ENCODE measurements at regions not wholly inside any gene's neighbourhood (a gene's known extent, or its start where the extent isn't known, plus 50 kb on each side); places are given as distances from the start of the nearest gene placed in this dataset.

GRCh38 chr5:6222121-6222520, 156.2 kb downstream of the MED10 start:
- H3K27me3 ChIP-seq (ENCODE audit: control insufficient read depth, insufficient read depth, low read length), result no peaks in the 10 kb centered on the region
- no peak for DNase-seq (ENCODE audit: low read depth)
- H3K36me3 ChIP-seq (ENCODE audit: control insufficient read depth, insufficient read depth, low read length), result no peaks in the 10 kb centered on the region
- TF ChIP-seq CTCF (IDR thresholded peaks at IDR 0.05; ENCODE audit: insufficient read depth, low read length, poor library complexity, severe bottlenecking), result no peak
- H3K4me3 ChIP-seq (ENCODE audit: low read depth, low read length), result no peak overlapping the region

- no peak overlapping the region for H3K4me3 ChIP-seq (ENCODE audit: low read depth, low read length)
- no peak for DNase-seq (ENCODE audit: low read depth)
- no peaks in the 10 kb centered on the region for H3K27me3 ChIP-seq (ENCODE audit: control insufficient read depth, insufficient read depth, low read length)
- no peak for TF ChIP-seq CTCF (IDR thresholded peaks at IDR 0.05; ENCODE audit: insufficient read depth, low read length, poor library complexity, severe bottlenecking)
- no peaks in the 10 kb centered on the region for H3K36me3 ChIP-seq (ENCODE audit: control insufficient read depth, insufficient read depth, low read length)
Measured at GRCh38 chr5:6221141-6221626, 157.2 kb downstream of the MED10 start.

- Histone ChIP-seq H3K4me3 (ENCODE audit: low read depth, low read length) (no peak overlapping the region), H3K36me3 (ENCODE audit: control insufficient read depth, insufficient read depth, low read length) (no peaks in the 10 kb centered on the region), H3K27me3 (ENCODE audit: control insufficient read depth, insufficient read depth, low read length) (no peaks in the 10 kb centered on the region)
- no peak for DNase-seq (ENCODE audit: low read depth)
- TF ChIP-seq CTCF (IDR thresholded peaks at IDR 0.05; ENCODE audit: insufficient read depth, low read length, poor library complexity, severe bottlenecking), result no peak
Measured at GRCh38 chr5:6220346-6221088, 157.8 kb downstream of the MED10 start.

GRCh38 chr5:6218517-6218916, 159.8 kb downstream of the MED10 start:
- no peaks in the 10 kb centered on the region for H3K27me3 ChIP-seq (ENCODE audit: control insufficient read depth, insufficient read depth, low read length)
- H3K36me3 ChIP-seq (ENCODE audit: control insufficient read depth, insufficient read depth, low read length), result no peaks in the 10 kb centered on the region
- no peak for DNase-seq (ENCODE audit: low read depth)
- TF ChIP-seq CTCF (IDR thresholded peaks at IDR 0.05; ENCODE audit: insufficient read depth, low read length, poor library complexity, severe bottlenecking), result no peak
- H3K4me3 ChIP-seq (ENCODE audit: low read depth, low read length), result no peak overlapping the region

- no peaks in the 10 kb centered on the region for H3K27me3 ChIP-seq (ENCODE audit: control insufficient read depth, insufficient read depth, low read length)
- TF ChIP-seq CTCF (IDR thresholded peaks at IDR 0.05; ENCODE audit: insufficient read depth, low read length, poor library complexity, severe bottlenecking), result no peak
- no peak for DNase-seq (ENCODE audit: low read depth)
- H3K4me3 ChIP-seq (ENCODE audit: low read depth, low read length), result no peak overlapping the region
- H3K36me3 ChIP-seq (ENCODE audit: control insufficient read depth, insufficient read depth, low read length), result no peaks in the 10 kb centered on the region
Measured at GRCh38 chr5:6218116-6218515, 160.2 kb downstream of the MED10 start.
